A549 (cell line): ENCODE measurements at regions not wholly inside any gene's neighbourhood (a gene's known extent, or its start where the extent isn't known, plus 50 kb on each side); places are given as distances from the start of the nearest gene placed in this dataset.
A peak's percentile ranks its signal among the peaks of the same experiment; 100 is the strongest.

Experiments used
- ATAC-seq, 2 experiments: fragments of 200-7000 bp in 1 of 2; fragments of >200 bp in 1 of 2; cut with Nextera tagmentation in 1 of 2; cut with Tn5 transposase in 1 of 2; 3 replicates each; pipeline versions ENCODE4 v1.8.0 to v1.9.1; 2018 to 2020; ENCODE audit warnings: mild to moderate bottlenecking in 1 of 2, moderate library complexity in 1 of 2
- CTCF ChIA-PET: fragments of 300-600 bp; sonication (Branson Sonifier 250); formaldehyde crosslinking; extraction: SDS; loops from one replicate; lab custom pipeline; 2021; ENCODE audit warnings: antibody characterized with exemption, inconsistent platforms; lab: Yijun Ruan, JAX
- POLR2A ChIA-PET: fragments of 350-600 bp; formaldehyde crosslinking; extraction: SDS; loops from one replicate; lab custom pipeline; 2021; ENCODE audit warnings: antibody characterized with exemption, inconsistent platforms; lab: Yijun Ruan, JAX
- DNase-seq, 2 experiments: peaks; one replicate each; pipeline versions ENCODE4 v3.0.0 to v3.0.0-alpha.2; 2011 to 2016; ENCODE audit warnings: low read depth in 1 of 2, low spot score in 1 of 2
- FAIRE-seq: peaks from 2 replicates; lab custom pipeline; 2011; peaks lifted over from hg19 to GRCh38; lab: Jason Lieb, UNC
- H3K27ac ChIP-seq, 2 experiments: fragments of >200 bp; sonication (Bioruptor Twin); formaldehyde crosslinking; 3 replicates each; pipeline ENCODE4 v1.5.1; 2016 to 2017
- H3K4me1 ChIP-seq: fragments of >200 bp; sonication (Bioruptor Twin); formaldehyde crosslinking; 3 replicates; pipeline ENCODE4 v1.6.1; 2016
- H3K4me2 ChIP-seq: fragments of >200 bp; sonication (Bioruptor Twin); formaldehyde crosslinking; 3 replicates; pipeline ENCODE4 v1.6.1; 2016
- H3K4me3 ChIP-seq: fragments of >200 bp; sonication (Bioruptor Twin); formaldehyde crosslinking; 3 replicates; pipeline ENCODE4 v1.5.1; 2016
- H3K9me3 ChIP-seq: fragments of >200 bp; sonication (Bioruptor Twin); formaldehyde crosslinking; 3 replicates; pipeline ENCODE4 v1.6.1; 2016
- ATOH8 ChIP-seq: fragments of 250-450 bp; sonication (Bioruptor Pico); IDR thresholded peaks from 2 replicates; pipeline ENCODE4 v1.5.0; 2020; ENCODE audit warnings: low read depth, mild to moderate bottlenecking, moderate library complexity
- CBX2 ChIP-seq: fragments of 200-600 bp; sonication (generic); IDR thresholded peaks from 2 replicates; pipeline ENCODE4 v1.6.1; 2016; ENCODE audit warnings: low read depth, mild to moderate bottlenecking, borderline replicate concordance
- CBX8 ChIP-seq: fragments of 200-600 bp; sonication (generic); IDR thresholded peaks from 2 replicates; pipeline ENCODE4 v1.6.1; 2016
- EP300 ChIP-seq, 2 experiments: fragments of >200 bp; sonication (Bioruptor Twin); formaldehyde crosslinking; IDR thresholded peaks; 2 replicates in 1 of 2; 3 replicates in 1 of 2; pipeline ENCODE4 v1.6.1; 2016 to 2017
- ESRRA ChIP-seq: fragments of 150-350 bp; IDR thresholded peaks from 2 replicates; pipeline ENCODE4 v1.6.1; 2014; ENCODE audit warnings: mild to moderate bottlenecking, low read length, borderline replicate concordance
- HEYL ChIP-seq: fragments of 250-450 bp; sonication (Bioruptor Pico); IDR thresholded peaks from 2 replicates; pipeline ENCODE4 v1.8.0; 2021; ENCODE audit warnings: mild to moderate bottlenecking, moderate library complexity
- HOXA7 ChIP-seq: fragments of 250-450 bp; sonication (Bioruptor Pico); IDR thresholded peaks from 2 replicates; pipeline ENCODE4 v1.5.0; 2020; ENCODE audit warnings: mild to moderate bottlenecking, moderate library complexity
- HOXB5 ChIP-seq: fragments of 250-450 bp; sonication (Bioruptor Pico); IDR thresholded peaks from 2 replicates; pipeline ENCODE4 v1.5.0; 2020; ENCODE audit warnings: mild to moderate bottlenecking, moderate library complexity
- JUN ChIP-seq, 2 experiments: fragments of >200 bp; sonication (Bioruptor Twin); formaldehyde crosslinking; IDR thresholded peaks; 2 replicates in 1 of 2; 3 replicates in 1 of 2; pipeline ENCODE4 v1.6.1; 2016 to 2017
- KDM1A ChIP-seq: fragments of 200-600 bp; sonication (generic); IDR thresholded peaks from 2 replicates; pipeline ENCODE4 v1.6.1; 2016; ENCODE audit warnings: low read depth, mild to moderate bottlenecking
- KDM5A ChIP-seq: fragments of 200-600 bp; sonication (generic); IDR thresholded peaks from 2 replicates; pipeline ENCODE4 v1.6.1; 2016; ENCODE audit warnings: antibody characterized with exemption, mild to moderate bottlenecking
- MAX ChIP-seq: IDR thresholded peaks from 2 replicates; pipeline ENCODE4 v1.6.1; 2012
- PBX3 ChIP-seq: IDR thresholded peaks from 2 replicates; pipeline ENCODE4 v1.6.1; 2012
- RAD21 ChIP-seq, 2 experiments: fragments of >200 bp in 1 of 2; sonication (Bioruptor Twin) in 1 of 2; formaldehyde crosslinking in 1 of 2; IDR thresholded peaks in 1 of 2; conservative IDR thresholded peaks in 1 of 2; 2 replicates in 1 of 2; 3 replicates in 1 of 2; pipeline ENCODE4 v1.6.1; 2012 to 2018; ENCODE audit warnings: inconsistent platforms in 1 of 2
- RCOR1 ChIP-seq: fragments of 150-350 bp; IDR thresholded peaks from 2 replicates; pipeline ENCODE4 v1.6.1; 2014; ENCODE audit warnings: antibody characterized with exemption, low read length, low read depth
- RFX5 ChIP-seq: fragments of 450-650 bp; IDR thresholded peaks from 2 replicates; pipeline ENCODE4 v1.7.1; 2014; ENCODE audit warnings: antibody characterized with exemption, mild to moderate bottlenecking, moderate library complexity
- RNF2 ChIP-seq: fragments of 200-600 bp; sonication (generic); IDR thresholded peaks from 2 replicates; pipeline ENCODE4 v1.6.1; 2016; ENCODE audit warnings: low read depth, mild to moderate bottlenecking, antibody characterized with exemption, moderate library complexity, borderline replicate concordance
- SMC3 ChIP-seq: fragments of >200 bp; sonication (Bioruptor Twin); formaldehyde crosslinking; IDR thresholded peaks from 3 replicates; pipeline ENCODE4 v1.6.1; 2018; ENCODE audit warnings: inconsistent platforms
- TF ChIP-seq, protein P1 (sequence below): fragments of >200 bp; sonication (Bioruptor Twin); formaldehyde crosslinking; IDR thresholded peaks from 3 replicates; pipeline ENCODE4 v1.5.1; 2016
- TF ChIP-seq, protein P2 (sequence below): fragments of >200 bp; sonication (Bioruptor Twin); formaldehyde crosslinking; IDR thresholded peaks from 3 replicates; pipeline ENCODE4 v1.6.1; 2016

GRCh38 chr5:28903643-28904042, 1865.3 kb upstream of the CDH9 start:
- CTCF ChIA-PET: no interaction called here
- ATAC-seq: no peak
- FAIRE-seq: no peak
- TF ChIP-seq, protein P1, sequence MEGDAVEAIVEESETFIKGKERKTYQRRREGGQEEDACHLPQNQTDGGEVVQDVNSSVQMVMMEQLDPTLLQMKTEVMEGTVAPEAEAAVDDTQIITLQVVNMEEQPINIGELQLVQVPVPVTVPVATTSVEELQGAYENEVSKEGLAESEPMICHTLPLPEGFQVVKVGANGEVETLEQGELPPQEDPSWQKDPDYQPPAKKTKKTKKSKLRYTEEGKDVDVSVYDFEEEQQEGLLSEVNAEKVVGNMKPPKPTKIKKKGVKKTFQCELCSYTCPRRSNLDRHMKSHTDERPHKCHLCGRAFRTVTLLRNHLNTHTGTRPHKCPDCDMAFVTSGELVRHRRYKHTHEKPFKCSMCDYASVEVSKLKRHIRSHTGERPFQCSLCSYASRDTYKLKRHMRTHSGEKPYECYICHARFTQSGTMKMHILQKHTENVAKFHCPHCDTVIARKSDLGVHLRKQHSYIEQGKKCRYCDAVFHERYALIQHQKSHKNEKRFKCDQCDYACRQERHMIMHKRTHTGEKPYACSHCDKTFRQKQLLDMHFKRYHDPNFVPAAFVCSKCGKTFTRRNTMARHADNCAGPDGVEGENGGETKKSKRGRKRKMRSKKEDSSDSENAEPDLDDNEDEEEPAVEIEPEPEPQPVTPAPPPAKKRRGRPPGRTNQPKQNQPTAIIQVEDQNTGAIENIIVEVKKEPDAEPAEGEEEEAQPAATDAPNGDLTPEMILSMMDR: 0 out of 3 replicates have a peak, but pooled peaks have one; percentile 21
- no peak for TF ChIP-seq CBX2
- TF ChIP-seq ATOH8 (CRISPR knock-in tag): no peak
- TF ChIP-seq KDM5A: no peak
- no peak for TF ChIP-seq CBX8
- no peak for TF ChIP-seq PBX3
- no peak for TF ChIP-seq EP300 (IDR thresholded peaks at IDR 0.05)
- peak; percentile 21 to 52; a peak in 2 of 5 replicates for TF ChIP-seq RAD21 (conservative IDR thresholded peaks at IDR 0.05 in 1 of 2, IDR thresholded peaks at IDR 0.05 in 1 of 2)
- Histone ChIP-seq H3K4me1 (no peaks in the 10 kb centered on the region), H3K9me3 (no peaks in the 10 kb centered on the region), H3K4me2 (no peak overlapping the region), H3K27ac (no peak overlapping the region), H3K4me3 (no peak overlapping the region)
- POLR2A ChIA-PET: no interaction called here
- no peak for DNase-seq

- FAIRE-seq (peak; percentile 80), ATAC-seq (no peak)
- no peaks in the 10 kb centered on the region for H3K9me3 ChIP-seq
- POLR2A ChIA-PET: no interaction called here
- no peak for TF ChIP-seq RCOR1
- no peak for TF ChIP-seq RFX5
- no peak for TF ChIP-seq KDM1A
- TF ChIP-seq HEYL (CRISPR knock-in tag): no peak
- TF ChIP-seq JUN (IDR thresholded peaks at IDR 0.05): no peak
- TF ChIP-seq ESRRA: no peak
- TF ChIP-seq EP300 (IDR thresholded peaks at IDR 0.05): no peak
- no peak for TF ChIP-seq HOXA7
- no peak for TF ChIP-seq RNF2
- TF ChIP-seq, protein P1: peak; percentile 39; the same call in 1 of the 3 replicates
- TF ChIP-seq SMC3: peak; percentile 52; the same call in 2 of the 3 replicates
- TF ChIP-seq RAD21 (conservative IDR thresholded peaks at IDR 0.05 in 1 of 2, IDR thresholded peaks at IDR 0.05 in 1 of 2): peak; percentile 52 to 70
- TF ChIP-seq, protein P2, sequence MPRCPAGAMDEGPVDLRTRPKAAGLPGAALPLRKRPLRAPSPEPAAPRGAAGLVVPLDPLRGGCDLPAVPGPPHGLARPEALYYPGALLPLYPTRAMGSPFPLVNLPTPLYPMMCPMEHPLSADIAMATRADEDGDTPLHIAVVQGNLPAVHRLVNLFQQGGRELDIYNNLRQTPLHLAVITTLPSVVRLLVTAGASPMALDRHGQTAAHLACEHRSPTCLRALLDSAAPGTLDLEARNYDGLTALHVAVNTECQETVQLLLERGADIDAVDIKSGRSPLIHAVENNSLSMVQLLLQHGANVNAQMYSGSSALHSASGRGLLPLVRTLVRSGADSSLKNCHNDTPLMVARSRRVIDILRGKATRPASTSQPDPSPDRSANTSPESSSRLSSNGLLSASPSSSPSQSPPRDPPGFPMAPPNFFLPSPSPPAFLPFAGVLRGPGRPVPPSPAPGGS: no peak
- TF ChIP-seq HOXB5: no peak
- no peak for TF ChIP-seq MAX
- TF ChIP-seq, all 56 proteins: peak for 3
- H3K4me2 ChIP-seq: no peak overlapping the region
- H3K4me3 ChIP-seq: no peak overlapping the region
- DNase-seq: peak; percentile 2 to 16
- CTCF ChIA-PET: interaction anchor here (0.6 to 1.8 kb wide), 5 partner anchors 11 to 1237 kb away, joined by 3 to 4 read pairs (median 3); no protein-coding TSS in a partner anchor
- H3K4me1 ChIP-seq: no peaks in the 10 kb centered on the region
- H3K27ac ChIP-seq: no peak overlapping the region
Observed at GRCh38 chr5:28896949-28897348, 1858.6 kb upstream of the CDH9 start.
